ENCODE measurements at regions not wholly inside any gene's neighbourhood (a gene's known extent, or its start where the extent isn't known, plus 50 kb on each side); places are given as distances from the start of the nearest gene placed in this dataset.

DNA sequence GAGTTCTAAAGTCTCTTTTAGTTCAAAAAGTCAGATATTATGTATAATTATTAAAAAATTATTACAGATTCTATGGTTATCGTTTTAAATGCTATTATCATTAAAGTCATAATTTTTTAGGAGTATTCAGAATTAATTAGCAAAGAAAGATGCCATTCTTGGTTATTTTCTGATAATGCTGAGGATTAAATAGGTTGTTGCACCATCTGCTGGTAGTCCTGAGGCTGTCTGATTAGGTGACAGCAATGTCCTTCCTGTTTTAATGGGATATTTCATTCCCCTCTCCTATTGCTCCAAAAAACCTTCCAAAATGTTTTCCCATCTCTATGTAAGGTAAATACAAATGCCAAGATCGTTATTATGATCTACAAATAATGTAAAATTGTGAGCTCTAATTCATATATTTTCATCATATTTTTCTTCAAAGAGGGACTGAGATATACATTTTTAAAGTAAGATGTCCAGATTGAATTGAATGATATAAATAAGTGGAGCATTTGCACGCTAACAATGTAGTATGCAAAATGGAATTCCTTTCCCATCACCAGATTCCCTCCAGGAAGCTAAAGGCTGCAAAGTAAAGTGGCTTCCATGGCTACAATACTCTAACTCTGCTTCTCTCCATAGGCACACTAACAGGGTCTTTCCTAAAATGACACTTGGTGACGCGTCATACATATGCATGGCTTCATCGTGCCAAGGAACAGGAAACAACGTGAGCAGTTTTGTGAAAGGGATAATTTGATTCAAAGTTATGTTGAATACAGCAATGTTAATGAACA lies 58.8 kb upstream of the AKR1E2 start:
- WGBS, 2 donors, result 54 to 55% methylated on average over 7 of the region's 7 CpGs
- no peaks in the 10 kb centered on the region for H3K27me3 ChIP-seq
- H3K27ac ChIP-seq, result no peak overlapping the region

DNA sequence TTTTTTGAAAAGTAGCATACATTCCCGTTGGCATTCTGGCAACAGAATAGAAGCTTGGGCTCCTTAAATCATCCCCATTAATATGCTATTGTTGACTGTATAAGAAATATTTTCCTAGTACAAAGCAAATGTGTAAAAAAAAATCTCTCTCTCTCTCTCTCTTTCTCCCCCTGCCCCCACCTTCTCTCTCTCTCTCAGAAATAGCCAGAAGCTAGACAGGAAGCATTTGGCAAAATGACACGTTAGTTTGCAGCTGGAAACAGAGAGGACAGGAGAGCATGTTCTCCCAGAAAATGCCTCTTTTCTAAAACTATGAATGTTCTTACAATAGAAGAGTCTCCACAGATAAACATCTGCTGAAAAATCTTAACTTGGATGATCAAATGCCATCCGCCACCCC lies 59.6 kb upstream of the AKR1E2 start:
- Histone ChIP-seq H3K36me3 (ENCODE audit: low read depth, missing control alignments) (no peaks in the 10 kb centered on the region), H3K27me3 (no peaks in the 10 kb centered on the region), H3K4me1 (no peaks in the 10 kb centered on the region), H3K27ac (no peak overlapping the region), H3K4me3 (no peak overlapping the region), H3K9me3 (no peaks in the 10 kb centered on the region)
- no peak for TF ChIP-seq POLR2A (IDR thresholded peaks at IDR 0.05)
- TF ChIP-seq, protein P1, sequence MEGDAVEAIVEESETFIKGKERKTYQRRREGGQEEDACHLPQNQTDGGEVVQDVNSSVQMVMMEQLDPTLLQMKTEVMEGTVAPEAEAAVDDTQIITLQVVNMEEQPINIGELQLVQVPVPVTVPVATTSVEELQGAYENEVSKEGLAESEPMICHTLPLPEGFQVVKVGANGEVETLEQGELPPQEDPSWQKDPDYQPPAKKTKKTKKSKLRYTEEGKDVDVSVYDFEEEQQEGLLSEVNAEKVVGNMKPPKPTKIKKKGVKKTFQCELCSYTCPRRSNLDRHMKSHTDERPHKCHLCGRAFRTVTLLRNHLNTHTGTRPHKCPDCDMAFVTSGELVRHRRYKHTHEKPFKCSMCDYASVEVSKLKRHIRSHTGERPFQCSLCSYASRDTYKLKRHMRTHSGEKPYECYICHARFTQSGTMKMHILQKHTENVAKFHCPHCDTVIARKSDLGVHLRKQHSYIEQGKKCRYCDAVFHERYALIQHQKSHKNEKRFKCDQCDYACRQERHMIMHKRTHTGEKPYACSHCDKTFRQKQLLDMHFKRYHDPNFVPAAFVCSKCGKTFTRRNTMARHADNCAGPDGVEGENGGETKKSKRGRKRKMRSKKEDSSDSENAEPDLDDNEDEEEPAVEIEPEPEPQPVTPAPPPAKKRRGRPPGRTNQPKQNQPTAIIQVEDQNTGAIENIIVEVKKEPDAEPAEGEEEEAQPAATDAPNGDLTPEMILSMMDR (IDR thresholded peaks at IDR 0.05), result no peak
- DNase-seq, result no peak
- intact Hi-C loops (cut with DNase I; ENCODE audit: low total_unique reads), result no loop called here
- WGBS, 2 donors, result 58% methylated on average over 3 of the region's 3 CpGs

More for the DNA sequence above, 58.8 kb upstream of the AKR1E2 start:
- H3K36me3 ChIP-seq (ENCODE audit: low read depth, missing control alignments), result no peaks in the 10 kb centered on the region
- no peak for TF ChIP-seq POLR2A (IDR thresholded peaks at IDR 0.05)
- TF ChIP-seq, protein P1 (IDR thresholded peaks at IDR 0.05), result peak; percentile 56 to 71 (median 67)
- intact Hi-C loops (cut with DNase I; ENCODE audit: low total_unique reads), result no loop called here
- H3K4me1 ChIP-seq, result no peaks in the 10 kb centered on the region
- H3K9me3 ChIP-seq, result no peaks in the 10 kb centered on the region
- peak; percentile 42 for DNase-seq
- H3K4me3 ChIP-seq, result no peak overlapping the region

DNA sequence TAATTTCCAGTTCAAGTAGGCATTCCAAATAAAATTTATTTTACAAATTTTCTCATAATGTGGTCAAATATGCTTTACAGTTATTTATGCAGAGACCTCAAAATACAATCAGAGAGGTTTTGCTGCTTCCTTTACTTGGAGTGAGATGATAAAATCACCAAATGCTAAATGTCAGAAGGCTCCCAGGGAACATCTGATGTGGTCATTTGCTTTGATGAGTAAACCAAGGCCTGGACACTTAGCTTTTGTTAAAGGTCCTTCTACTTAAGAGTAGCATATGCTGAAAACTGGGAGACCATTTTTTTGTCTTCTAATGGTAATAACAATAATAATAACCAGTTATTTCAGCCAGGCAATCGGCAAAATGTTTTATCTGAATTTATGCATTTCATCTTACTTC lies 60.6 kb upstream of the AKR1E2 start:
- no peak overlapping the region for H3K27ac ChIP-seq
- TF ChIP-seq POLR2A (IDR thresholded peaks at IDR 0.05), result no peak
- TF ChIP-seq, protein P1 (IDR thresholded peaks at IDR 0.05), result no peak
- H3K27me3 ChIP-seq, result no peaks in the 10 kb centered on the region
- WGBS, 2 donors, result 94 to 97% methylated on average over 1 of the region's 1 CpG
- DNase-seq, result no peak
- no peak overlapping the region for H3K4me3 ChIP-seq
- no peaks in the 10 kb centered on the region for H3K4me1 ChIP-seq
- no peaks in the 10 kb centered on the region for H3K9me3 ChIP-seq
- intact Hi-C loops (cut with DNase I; ENCODE audit: low total_unique reads), result no loop called here
- no peaks in the 10 kb centered on the region for H3K36me3 ChIP-seq (ENCODE audit: low read depth, missing control alignments)

DNA sequence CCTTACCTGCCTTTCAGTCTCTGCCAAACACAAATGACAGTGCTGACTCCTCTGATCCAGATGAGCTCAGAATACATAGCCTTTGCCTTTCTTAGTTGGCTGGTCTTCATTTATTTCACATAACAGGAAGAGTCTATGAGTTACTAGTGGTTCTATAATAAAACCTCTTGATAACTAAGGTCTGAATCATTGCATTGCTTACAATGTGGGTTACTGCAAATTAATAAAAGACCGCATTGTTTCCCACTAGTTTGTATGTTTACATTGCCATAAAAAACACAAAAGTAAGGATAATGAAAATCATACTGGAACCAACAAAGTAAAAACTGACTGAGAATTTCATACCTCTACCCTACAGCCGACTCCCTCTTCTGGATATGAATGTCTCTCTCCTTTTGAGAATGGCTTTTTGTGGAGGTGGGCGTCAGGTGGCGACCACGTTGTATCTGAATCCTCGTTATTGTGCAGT lies 62.0 kb upstream of the AKR1E2 start:
- Histone ChIP-seq H3K9me3 (no peaks in the 10 kb centered on the region), H3K4me1 (no peaks in the 10 kb centered on the region), H3K36me3 (ENCODE audit: low read depth, missing control alignments) (no peaks in the 10 kb centered on the region), H3K27me3 (no peaks in the 10 kb centered on the region), H3K4me3 (no peak overlapping the region), H3K27ac (no peak overlapping the region)
- intact Hi-C loops (cut with DNase I; ENCODE audit: low total_unique reads), result no loop called here
- no peak for DNase-seq
- 89 to 93% methylated on average over 6 of the region's 6 CpGs for WGBS, 2 donors
- TF ChIP-seq, protein P1 (IDR thresholded peaks at IDR 0.05), result no peak
- TF ChIP-seq POLR2A (IDR thresholded peaks at IDR 0.05), result no peak

DNA sequence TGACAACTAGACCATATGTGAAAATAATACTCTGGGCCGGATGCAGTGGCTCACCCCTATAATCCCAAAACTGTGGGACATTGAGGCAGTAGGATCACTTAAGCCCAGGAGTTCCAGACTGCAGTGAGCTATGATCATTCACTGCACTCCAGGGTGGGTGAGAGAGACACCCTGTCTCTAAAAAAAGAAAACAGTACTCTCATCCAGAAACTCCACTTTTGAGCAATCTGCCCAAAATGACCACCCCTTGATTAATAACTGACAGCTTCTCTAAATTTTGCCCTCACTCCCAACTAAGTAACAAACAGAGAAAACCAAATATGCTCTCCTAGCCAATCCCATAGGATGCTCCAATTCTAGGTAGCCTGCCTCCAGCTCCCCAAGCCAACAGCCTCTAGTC lies 62.5 kb upstream of the AKR1E2 start:
- no peaks in the 10 kb centered on the region for H3K9me3 ChIP-seq
- WGBS, 2 donors, result 92 to 95% methylated on average over 1 of the region's 1 CpG
- no peaks in the 10 kb centered on the region for H3K4me1 ChIP-seq
- intact Hi-C loops (cut with DNase I; ENCODE audit: low total_unique reads), result no loop called here
- DNase-seq, result no peak
- no peak overlapping the region for H3K27ac ChIP-seq
- TF ChIP-seq, protein P1 (IDR thresholded peaks at IDR 0.05), result no peak
- TF ChIP-seq POLR2A (IDR thresholded peaks at IDR 0.05), result no peak
- H3K27me3 ChIP-seq, result no peaks in the 10 kb centered on the region
- no peak overlapping the region for H3K4me3 ChIP-seq
- no peaks in the 10 kb centered on the region for H3K36me3 ChIP-seq (ENCODE audit: low read depth, missing control alignments)

Data from testis (tissue), 2 donors.